Keratinocyte (primary cell): ENCODE measurements at regions not wholly inside any gene's neighbourhood (a gene's known extent, or its start where the extent isn't known, plus 50 kb on each side); places are given as distances from the start of the nearest gene placed in this dataset.

ENCODE experiments used
- DNase-seq: peaks from one replicate; pipeline ENCODE4 v3.0.0-alpha.2; 2011; ENCODE audit warnings: low read depth, missing footprints, low spot score
- FAIRE-seq: peaks from 2 replicates; lab custom pipeline; 2011; peaks lifted over from hg19 to GRCh38; lab: Jason Lieb, UNC
- H2AFZ ChIP-seq: 2 replicates; pipeline ENCODE4 v1.6.0; 2012; ENCODE audit warnings: low read length, control low read depth, inconsistent platforms; ENCODE audit not compliant: control insufficient read depth
- H3K27ac ChIP-seq: 2 replicates; pipeline ENCODE4 v1.5.1; 2011; ENCODE audit warnings: low read length; ENCODE audit not compliant: control insufficient read depth, insufficient read depth
- H3K27me3 ChIP-seq: 3 replicates; pipeline ENCODE4 v1.6.0; 2011; ENCODE audit warnings: low read length; ENCODE audit not compliant: control insufficient read depth, insufficient read depth; ENCODE audit errors: extremely low read depth
- H3K36me3 ChIP-seq, 2 experiments: 2 replicates in 1 of 2; 3 replicates in 1 of 2; pipeline ENCODE4 v1.5.1; 2011; ENCODE audit warnings: low read length in 2 of 2, mild to moderate bottlenecking in 1 of 2; ENCODE audit not compliant: control insufficient read depth in 2 of 2, insufficient read depth in 2 of 2; ENCODE audit errors: extremely low read depth in 1 of 2
- H3K4me1 ChIP-seq: 3 replicates; pipeline ENCODE4 v1.5.1; 2011; ENCODE audit warnings: low read length; ENCODE audit not compliant: control insufficient read depth, insufficient read depth; ENCODE audit errors: extremely low read depth
- H3K4me2 ChIP-seq: 3 replicates; pipeline ENCODE4 v1.6.0; 2011; ENCODE audit warnings: low read depth, low read length; ENCODE audit not compliant: control insufficient read depth, insufficient read depth; ENCODE audit errors: extremely low read depth
- H3K4me3 ChIP-seq, 3 experiments: fragments of 200-600 bp in 1 of 3; sonication (generic) in 1 of 3; 2 replicates in 2 of 3; 3 replicates in 1 of 3; pipeline ENCODE4 v1.5.1; 2011 to 2016; ENCODE audit warnings: low read length in 3 of 3, mild to moderate bottlenecking in 3 of 3, control low read depth in 2 of 3, inconsistent platforms in 1 of 3, low read depth in 1 of 3, mixed read lengths in 1 of 3, mixed run types in 1 of 3, moderate library complexity in 1 of 3; ENCODE audit not compliant: control insufficient read depth in 2 of 3, insufficient read depth in 2 of 3; ENCODE audit errors: extremely low read depth in 1 of 3
- H3K79me2 ChIP-seq: 2 replicates; pipeline ENCODE4 v1.6.0; 2012; ENCODE audit warnings: low read length; ENCODE audit not compliant: control insufficient read depth, insufficient read depth
- H3K9ac ChIP-seq: 3 replicates; pipeline ENCODE4 v1.6.0; 2011; ENCODE audit warnings: low read length; ENCODE audit not compliant: control insufficient read depth, insufficient read depth; ENCODE audit errors: extremely low read depth
- H3K9me1 ChIP-seq: 3 replicates; pipeline ENCODE4 v1.6.0; 2011; ENCODE audit warnings: low read length; ENCODE audit not compliant: control insufficient read depth, insufficient read depth; ENCODE audit errors: extremely low read depth
- H3K9me3 ChIP-seq: 2 replicates; pipeline ENCODE4 v1.5.1; 2012; ENCODE audit warnings: low read depth, low read length; ENCODE audit not compliant: control insufficient read depth
- H4K20me1 ChIP-seq: 3 replicates; pipeline ENCODE4 v1.6.0; 2011; ENCODE audit warnings: low read length; ENCODE audit not compliant: control insufficient read depth, insufficient read depth; ENCODE audit errors: extremely low read depth
- EZH2 ChIP-seq: IDR thresholded peaks from one replicate; pipeline ENCODE4 v1.6.1; 2012; ENCODE audit warnings: inconsistent platforms, mild to moderate bottlenecking, low read length, moderate library complexity
- dilution Hi-C: fragments of 300-500 bp; cut with MboI; formaldehyde crosslinking; loops from one replicate; pipeline ENCODE4 v1.7.0; 2020; ENCODE audit warnings: low sequenced_read_pairs; ENCODE audit not compliant: extremely low pct_ligation_motif_present
- TF ChIP-seq, protein P1 (sequence below), 3 experiments: IDR thresholded peaks in 1 of 3; conservative IDR thresholded peaks in 1 of 3; optimal IDR thresholded peaks in 1 of 3; 2 replicates in 2 of 3; 3 replicates in 1 of 3; pipeline versions ENCODE3 to v1.5.1; 2011; ENCODE audit warnings: low read length in 3 of 3, mild to moderate bottlenecking in 3 of 3, moderate library complexity in 2 of 3, control low read depth in 1 of 3, inconsistent platforms in 1 of 3; ENCODE audit not compliant: insufficient read depth in 2 of 3; ENCODE audit errors: extremely low read depth in 1 of 3

DNA sequence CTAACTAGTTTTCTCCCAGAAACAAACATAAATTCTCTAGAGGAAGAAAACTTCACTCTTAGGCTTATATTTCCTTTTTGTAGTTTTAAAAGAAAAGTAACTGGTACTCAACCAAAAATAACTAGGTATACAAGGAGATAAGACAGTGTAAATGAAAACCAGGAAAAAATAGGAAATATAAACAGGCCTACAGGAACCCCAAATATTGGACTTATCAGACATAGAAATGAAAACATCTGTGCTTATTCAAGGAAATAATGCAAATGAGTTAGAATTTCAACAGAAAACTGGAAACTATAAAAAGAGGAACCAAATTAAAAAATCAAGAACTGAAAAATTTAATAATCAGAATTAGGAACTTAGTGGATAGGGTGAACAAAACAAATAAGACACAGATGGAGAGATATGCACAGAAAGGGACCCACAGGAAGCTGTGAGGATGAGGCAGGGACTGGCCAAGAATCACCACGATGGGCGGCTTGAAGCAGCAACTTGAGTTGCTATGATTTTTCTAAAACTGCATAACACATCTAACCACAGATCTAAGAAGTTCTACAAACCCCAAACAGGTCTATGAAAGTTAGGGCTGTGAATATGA lies 67.5 kb upstream of the ACTRT2 start:
- no peak overlapping the region for H3K4me3 ChIP-seq
- H3K27me3 ChIP-seq, result no peaks in the 10 kb centered on the region
- no peaks in the 10 kb centered on the region for H4K20me1 ChIP-seq
- no peaks in the 10 kb centered on the region for H3K79me2 ChIP-seq
- H3K27ac ChIP-seq, result no peak overlapping the region
- FAIRE-seq (no peak), DNase-seq (no peak)
- H2AFZ ChIP-seq, result no peak overlapping the region
- H3K9me3 ChIP-seq, result no peaks in the 10 kb centered on the region
- no peak overlapping the region for H3K9ac ChIP-seq
- dilution Hi-C loops, result no loop called here
- H3K4me1 ChIP-seq, result no peaks in the 10 kb centered on the region
- no peaks in the 10 kb centered on the region for H3K9me1 ChIP-seq
- TF ChIP-seq, protein P1, sequence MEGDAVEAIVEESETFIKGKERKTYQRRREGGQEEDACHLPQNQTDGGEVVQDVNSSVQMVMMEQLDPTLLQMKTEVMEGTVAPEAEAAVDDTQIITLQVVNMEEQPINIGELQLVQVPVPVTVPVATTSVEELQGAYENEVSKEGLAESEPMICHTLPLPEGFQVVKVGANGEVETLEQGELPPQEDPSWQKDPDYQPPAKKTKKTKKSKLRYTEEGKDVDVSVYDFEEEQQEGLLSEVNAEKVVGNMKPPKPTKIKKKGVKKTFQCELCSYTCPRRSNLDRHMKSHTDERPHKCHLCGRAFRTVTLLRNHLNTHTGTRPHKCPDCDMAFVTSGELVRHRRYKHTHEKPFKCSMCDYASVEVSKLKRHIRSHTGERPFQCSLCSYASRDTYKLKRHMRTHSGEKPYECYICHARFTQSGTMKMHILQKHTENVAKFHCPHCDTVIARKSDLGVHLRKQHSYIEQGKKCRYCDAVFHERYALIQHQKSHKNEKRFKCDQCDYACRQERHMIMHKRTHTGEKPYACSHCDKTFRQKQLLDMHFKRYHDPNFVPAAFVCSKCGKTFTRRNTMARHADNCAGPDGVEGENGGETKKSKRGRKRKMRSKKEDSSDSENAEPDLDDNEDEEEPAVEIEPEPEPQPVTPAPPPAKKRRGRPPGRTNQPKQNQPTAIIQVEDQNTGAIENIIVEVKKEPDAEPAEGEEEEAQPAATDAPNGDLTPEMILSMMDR (optimal IDR thresholded peaks at IDR 0.05 in 1 of 3, IDR thresholded peaks at IDR 0.05 in 1 of 3, conservative IDR thresholded peaks at IDR 0.05 in 1 of 3; ENCODE audit: extremely low read depth in 1 of 3, insufficient read depth in 2 of 3, low read length in 3 of 3), result no peak
- no peak for TF ChIP-seq EZH2
- H3K4me2 ChIP-seq, result no peak overlapping the region
- H3K36me3 ChIP-seq, result no peaks in the 10 kb centered on the region

DNA sequence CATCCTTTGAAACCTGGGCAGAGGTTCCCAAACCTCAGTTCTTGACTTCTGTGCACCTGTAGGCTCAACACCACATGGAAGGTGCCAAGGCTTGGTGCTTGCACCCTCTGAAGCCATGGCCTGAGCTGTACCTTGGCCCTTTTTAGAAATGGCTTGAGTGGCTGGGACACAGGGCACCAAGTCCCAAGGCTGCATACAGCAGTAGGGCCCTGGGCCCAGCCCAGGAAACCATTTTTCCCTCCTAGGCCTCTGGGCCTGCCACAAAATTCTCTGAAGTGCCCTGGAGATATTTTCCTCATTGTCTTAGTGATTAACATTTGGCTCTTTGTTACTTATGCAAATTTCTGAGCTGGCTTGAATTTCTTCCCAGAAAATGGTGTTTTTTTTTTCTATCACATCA lies 65.6 kb upstream of the ACTRT2 start:
- Histone ChIP-seq H3K4me2 (no peak overlapping the region), H3K9me1 (no peaks in the 10 kb centered on the region), H3K9me3 (no peaks in the 10 kb centered on the region), H3K4me1 (no peaks in the 10 kb centered on the region), H2AFZ (no peak overlapping the region), H3K9ac (no peak overlapping the region), H3K27me3 (no peaks in the 10 kb centered on the region), H3K36me3 (no peaks in the 10 kb centered on the region), H3K79me2 (no peaks in the 10 kb centered on the region), H3K4me3 (no peak overlapping the region), H4K20me1 (no peaks in the 10 kb centered on the region), H3K27ac (no peak overlapping the region)
- no peak for DNase-seq
- no peak for FAIRE-seq
- dilution Hi-C loops, result no loop called here
- no peak for TF ChIP-seq EZH2
- TF ChIP-seq, protein P1 (optimal IDR thresholded peaks at IDR 0.05 in 1 of 3, IDR thresholded peaks at IDR 0.05 in 1 of 3, conservative IDR thresholded peaks at IDR 0.05 in 1 of 3; ENCODE audit: extremely low read depth in 1 of 3, insufficient read depth in 2 of 3, low read length in 3 of 3), result no peak
